Hepatocyte (in vitro differentiated cells): ENCODE measurements at regions not wholly inside any gene's neighbourhood (a gene's known extent, or its start where the extent isn't known, plus 50 kb on each side); places are given as distances from the start of the nearest gene placed in this dataset.
"Not testable (repeated sequence)": the region's sequence is repeated elsewhere in the genome, so short reads cannot be mapped to it uniquely, and the experiment has no call there.

Experiments
- DNase-seq: peaks from one replicate; pipeline ENCODE4 v3.0.0-alpha.2; 2016; ENCODE audit warnings: low spot score
- H2AFZ ChIP-seq: fragments of 200-600 bp; sonication (generic); 2 replicates; pipeline ENCODE4 v1.6.0; 2016; ENCODE audit warnings: antibody characterized with exemption, mild to moderate bottlenecking
- H3K27ac ChIP-seq: fragments of 200-600 bp; sonication (generic); 2 replicates; pipeline ENCODE4 v1.5.1; 2016; ENCODE audit warnings: mild to moderate bottlenecking
- H3K27me3 ChIP-seq: fragments of 200-600 bp; sonication (generic); 2 replicates; pipeline ENCODE4 v1.6.1; 2016
- H3K36me3 ChIP-seq: fragments of 200-600 bp; sonication (generic); replicated peaks from 2 replicates; pipeline ENCODE4 v1.5.1; 2016; ENCODE audit warnings: low read depth; ENCODE audit not compliant: insufficient read depth
- H3K4me1 ChIP-seq: fragments of 200-600 bp; sonication (generic); 2 replicates; pipeline ENCODE4 v1.5.1; 2016; ENCODE audit warnings: mild to moderate bottlenecking, moderate library complexity; ENCODE audit not compliant: insufficient read depth
- H3K4me2 ChIP-seq: fragments of 200-600 bp; sonication (generic); 2 replicates; pipeline ENCODE4 v1.6.0; 2016
- H3K4me3 ChIP-seq: fragments of 200-600 bp; sonication (generic); 2 replicates; pipeline ENCODE4 v1.5.1; 2016; ENCODE audit warnings: mild to moderate bottlenecking
- H3K79me2 ChIP-seq: fragments of 200-600 bp; sonication (generic); 2 replicates; pipeline ENCODE4 v1.6.0; 2017; ENCODE audit warnings: mild to moderate bottlenecking
- H3K9me2 ChIP-seq: fragments of 200-600 bp; sonication (generic); replicated peaks from 2 replicates; pipeline ENCODE4 v1.6.0; 2017; ENCODE audit warnings: mild to moderate bottlenecking; ENCODE audit not compliant: insufficient read depth
- H3K9me3 ChIP-seq: fragments of 200-600 bp; sonication (generic); 2 replicates; pipeline ENCODE4 v1.5.1; 2016; ENCODE audit warnings: low read depth, mild to moderate bottlenecking
- H4K20me1 ChIP-seq: fragments of 200-600 bp; sonication (generic); 2 replicates; pipeline ENCODE4 v1.6.0; 2016; ENCODE audit warnings: mild to moderate bottlenecking; ENCODE audit not compliant: insufficient read depth, poor library complexity, severe bottlenecking
- CTCF ChIP-seq: fragments of 200-600 bp; sonication (generic); IDR thresholded peaks from 2 replicates; pipeline ENCODE4 v1.5.1; 2016; ENCODE audit warnings: antibody characterized with exemption, mild to moderate bottlenecking; ENCODE audit not compliant: poor library complexity
- EZH2 ChIP-seq: fragments of 200-600 bp; sonication (generic); IDR thresholded peaks from 2 replicates; pipeline ENCODE4 v1.6.1; 2016; ENCODE audit warnings: antibody characterized with exemption, mild to moderate bottlenecking, borderline replicate concordance
- EZH2phosphoT487 ChIP-seq: fragments of 200-600 bp; sonication (generic); IDR thresholded peaks from one replicate; pipeline ENCODE4 v1.6.1; 2018; ENCODE audit warnings: antibody characterized with exemption, mild to moderate bottlenecking, low read depth, moderate library complexity; ENCODE audit not compliant: unreplicated experiment, severe bottlenecking
- WGBS: methylation state at CpG from one replicate; pipeline ENCODE4 v1.1.6; 2016; ENCODE audit warnings: low lambda C conversion rate; ENCODE audit errors: missing lambda C conversion rate; 5-methylcytosine and 5-hydroxymethylcytosine counted together

GRCh38 chr3:56954125-56954524 is 106.3 kb upstream of the SPATA12 start:
- H3K4me1 ChIP-seq = no peaks in the 10 kb centered on the region
- no peaks in the 10 kb centered on the region for H3K79me2 ChIP-seq
- H3K27ac ChIP-seq = no peak overlapping the region
- H3K4me3 ChIP-seq = no peak overlapping the region
- no peaks in the 10 kb centered on the region for H4K20me1 ChIP-seq
- TF ChIP-seq CTCF (no peak), EZH2 (no peak), EZH2phosphoT487 (no peak)
- WGBS = 94% methylated on average over 1 of the region's 1 CpG
- no peaks in the 10 kb centered on the region for H3K9me3 ChIP-seq
- H3K36me3 ChIP-seq = no peaks in the 10 kb centered on the region
- H2AFZ ChIP-seq = no peak overlapping the region
- H3K27me3 ChIP-seq = no peaks in the 10 kb centered on the region
- no peak overlapping the region for H3K4me2 ChIP-seq
- no peak for DNase-seq
- no peaks in the 10 kb centered on the region for H3K9me2 ChIP-seq

- H3K27me3 ChIP-seq = no peaks in the 10 kb centered on the region
- no peak overlapping the region for H3K27ac ChIP-seq
- no peaks in the 10 kb centered on the region for H3K36me3 ChIP-seq
- DNase-seq = no peak
- H3K4me1 ChIP-seq = no peaks in the 10 kb centered on the region
- no peak overlapping the region for H3K4me2 ChIP-seq
- H3K79me2 ChIP-seq = no peaks in the 10 kb centered on the region
- TF ChIP-seq EZH2phosphoT487 (no peak), CTCF (no peak), EZH2 (no peak)
- no peak overlapping the region for H2AFZ ChIP-seq
- WGBS = 74% methylated on average over 4 of the region's 4 CpGs
- no peak overlapping the region for H3K4me3 ChIP-seq
- H4K20me1 ChIP-seq = no peaks in the 10 kb centered on the region
- no peaks in the 10 kb centered on the region for H3K9me3 ChIP-seq
- H3K9me2 ChIP-seq = no peaks in the 10 kb centered on the region
Observed at GRCh38 chr3:56952846-56953245, 107.6 kb upstream of the SPATA12 start.

GRCh38 chr3:56952061-56952460 is 108.4 kb upstream of the SPATA12 start:
- TF ChIP-seq EZH2phosphoT487 = no peak
- Histone ChIP-seq H3K36me3 (no peaks in the 10 kb centered on the region), H4K20me1 (no peaks in the 10 kb centered on the region), H3K27ac (no peak overlapping the region), H3K79me2 (no peaks in the 10 kb centered on the region), H3K27me3 (no peaks in the 10 kb centered on the region), H3K9me3 (no peaks in the 10 kb centered on the region), H3K4me1 (no peaks in the 10 kb centered on the region), H3K9me2 (no peaks in the 10 kb centered on the region), H3K4me3 (no peak overlapping the region), H2AFZ (no peak overlapping the region), H3K4me2 (no peak overlapping the region)
- WGBS = 69% methylated on average over 1 of the region's 1 CpG
- DNase-seq = no peak

GRCh38 chr3:56951366-56951765 is 109.1 kb upstream of the SPATA12 start:
- Histone ChIP-seq H2AFZ (no peak overlapping the region), H3K36me3 (no peaks in the 10 kb centered on the region), H3K27ac (no peak overlapping the region), H4K20me1 (no peaks in the 10 kb centered on the region), H3K4me2 (no peak overlapping the region), H3K9me2 (no peaks in the 10 kb centered on the region), H3K27me3 (no peaks in the 10 kb centered on the region), H3K79me2 (no peaks in the 10 kb centered on the region), H3K9me3 (no peaks in the 10 kb centered on the region), H3K4me3 (no peak overlapping the region), H3K4me1 (no peaks in the 10 kb centered on the region)
- DNase-seq = no peak
- TF ChIP-seq EZH2phosphoT487 (no peak), EZH2 (no peak), CTCF (no peak)
- 83% methylated on average over 1 of the region's 1 CpG for WGBS

- H4K20me1 ChIP-seq, H3K4me2 ChIP-seq, H3K9me3 ChIP-seq, H3K36me3 ChIP-seq, H3K27me3 ChIP-seq, H3K79me2 ChIP-seq, H3K4me1 ChIP-seq, H3K9me2 ChIP-seq, H2AFZ ChIP-seq, H3K27ac ChIP-seq, DNase-seq, H3K4me3 ChIP-seq: not testable (repeated sequence)
- 83% methylated on average over 5 of the region's 5 CpGs for WGBS
Observed at GRCh38 chr3:56945378-56945777, 115.1 kb upstream of the SPATA12 start.
